ENCODE measurements at regions not wholly inside any gene's neighbourhood (a gene's known extent, or its start where the extent isn't known, plus 50 kb on each side); places are given as distances from the start of the nearest gene placed in this dataset.

GRCh38 chr1:195053478-195053877 lies 1554.8 kb downstream of the KCNT2 start:
- Mint-ChIP-seq H3K27me3 (ENCODE audit: low read depth) (no peaks in the 10 kb centered on the region), H3K4me3 (no peak overlapping the region), H3K9me3 (no peaks in the 10 kb centered on the region), H3K36me3 (ENCODE audit: low read depth) (no peaks in the 10 kb centered on the region), H3K4me1 (no peaks in the 10 kb centered on the region), H3K27ac (no peak overlapping the region)
- TF ChIP-seq, protein P1, sequence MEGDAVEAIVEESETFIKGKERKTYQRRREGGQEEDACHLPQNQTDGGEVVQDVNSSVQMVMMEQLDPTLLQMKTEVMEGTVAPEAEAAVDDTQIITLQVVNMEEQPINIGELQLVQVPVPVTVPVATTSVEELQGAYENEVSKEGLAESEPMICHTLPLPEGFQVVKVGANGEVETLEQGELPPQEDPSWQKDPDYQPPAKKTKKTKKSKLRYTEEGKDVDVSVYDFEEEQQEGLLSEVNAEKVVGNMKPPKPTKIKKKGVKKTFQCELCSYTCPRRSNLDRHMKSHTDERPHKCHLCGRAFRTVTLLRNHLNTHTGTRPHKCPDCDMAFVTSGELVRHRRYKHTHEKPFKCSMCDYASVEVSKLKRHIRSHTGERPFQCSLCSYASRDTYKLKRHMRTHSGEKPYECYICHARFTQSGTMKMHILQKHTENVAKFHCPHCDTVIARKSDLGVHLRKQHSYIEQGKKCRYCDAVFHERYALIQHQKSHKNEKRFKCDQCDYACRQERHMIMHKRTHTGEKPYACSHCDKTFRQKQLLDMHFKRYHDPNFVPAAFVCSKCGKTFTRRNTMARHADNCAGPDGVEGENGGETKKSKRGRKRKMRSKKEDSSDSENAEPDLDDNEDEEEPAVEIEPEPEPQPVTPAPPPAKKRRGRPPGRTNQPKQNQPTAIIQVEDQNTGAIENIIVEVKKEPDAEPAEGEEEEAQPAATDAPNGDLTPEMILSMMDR (IDR thresholded peaks at IDR 0.05; ENCODE audit: unreplicated experiment in 3 of 3), result no peak

DNA sequence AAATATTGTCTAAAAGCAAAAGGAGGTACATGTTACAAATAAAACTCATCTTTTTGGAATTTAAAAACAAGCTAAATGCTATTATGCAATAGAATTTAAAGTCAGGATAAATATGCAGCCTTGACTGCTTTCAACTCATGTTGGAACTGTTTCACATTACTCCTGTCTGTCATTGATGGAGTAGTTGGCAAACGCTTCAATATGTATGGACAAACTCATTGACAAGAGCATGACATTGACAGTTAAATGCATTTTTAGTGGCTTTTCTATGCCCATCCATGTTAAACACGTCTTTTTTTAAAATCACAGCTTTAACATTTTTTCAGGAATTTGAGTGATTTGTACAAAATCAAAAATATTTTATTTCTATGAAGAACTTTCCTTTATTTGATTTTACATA lies 1560.5 kb downstream of the KCNT2 start:
- Mint-ChIP-seq H3K9me3 (no peaks in the 10 kb centered on the region), H3K4me3 (no peak overlapping the region), H3K27me3 (ENCODE audit: low read depth) (no peaks in the 10 kb centered on the region), H3K36me3 (ENCODE audit: low read depth) (no peaks in the 10 kb centered on the region), H3K27ac (no peak overlapping the region), H3K4me1 (no peaks in the 10 kb centered on the region)
- TF ChIP-seq, protein P1 (IDR thresholded peaks at IDR 0.05; ENCODE audit: unreplicated experiment in 3 of 3), result no peak

GRCh38 chr1:195045072-195045471 lies 1563.2 kb downstream of the KCNT2 start:
- Mint-ChIP-seq H3K36me3 (ENCODE audit: low read depth) (no peaks in the 10 kb centered on the region), H3K27me3 (ENCODE audit: low read depth) (no peaks in the 10 kb centered on the region), H3K4me3 (no peak overlapping the region), H3K9me3 (no peaks in the 10 kb centered on the region), H3K27ac (no peak overlapping the region), H3K4me1 (no peaks in the 10 kb centered on the region)
- TF ChIP-seq, protein P1 (IDR thresholded peaks at IDR 0.05; ENCODE audit: unreplicated experiment in 3 of 3), result no peak

DNA sequence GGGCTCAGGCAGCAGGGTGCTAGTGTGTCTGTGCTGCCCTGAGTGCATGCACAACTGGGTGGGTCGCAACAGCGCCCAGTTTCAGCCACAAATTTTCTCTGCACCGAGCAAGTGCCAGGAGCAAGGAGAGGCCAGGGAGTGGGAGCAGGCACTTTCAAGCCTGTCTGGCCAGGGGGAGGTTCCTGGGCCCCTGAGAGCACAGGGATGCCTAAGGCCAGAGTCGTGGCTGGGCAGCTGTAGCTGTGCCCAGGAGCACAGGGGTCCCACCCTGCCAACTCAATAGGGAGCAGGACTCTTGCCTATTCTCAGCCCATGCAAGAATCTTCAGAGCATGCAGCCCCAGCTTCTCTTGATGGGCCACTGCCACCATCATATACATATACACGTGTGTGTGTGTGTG lies 1577.4 kb downstream of the KCNT2 start:
- Mint-ChIP-seq H3K9me3 (no peaks in the 10 kb centered on the region), H3K27ac (no peak overlapping the region), H3K4me1 (no peaks in the 10 kb centered on the region), H3K36me3 (ENCODE audit: low read depth) (no peaks in the 10 kb centered on the region), H3K4me3 (no peak overlapping the region), H3K27me3 (ENCODE audit: low read depth) (no peaks in the 10 kb centered on the region)
- TF ChIP-seq, protein P1 (IDR thresholded peaks at IDR 0.05; ENCODE audit: unreplicated experiment in 3 of 3), result no peak

GRCh38 chr1:195026792-195027191 lies 1581.4 kb downstream of the KCNT2 start:
- Mint-ChIP-seq H3K9me3 (no peaks in the 10 kb centered on the region), H3K27me3 (ENCODE audit: low read depth) (no peaks in the 10 kb centered on the region), H3K27ac (no peak overlapping the region), H3K4me1 (no peaks in the 10 kb centered on the region), H3K36me3 (ENCODE audit: low read depth) (no peaks in the 10 kb centered on the region), H3K4me3 (no peak overlapping the region)
- TF ChIP-seq, protein P1 (IDR thresholded peaks at IDR 0.05; ENCODE audit: unreplicated experiment in 3 of 3), result no peak

GRCh38 chr1:195019385-195019784 lies 1588.9 kb downstream of the KCNT2 start:
- no peaks in the 10 kb centered on the region for H3K27me3 Mint-ChIP-seq (ENCODE audit: low read depth)

More at GRCh38 chr1:195019385-195019784, 1588.9 kb downstream of the KCNT2 start:
- TF ChIP-seq, protein P1 (IDR thresholded peaks at IDR 0.05; ENCODE audit: unreplicated experiment in 3 of 3), result no peak
- Mint-ChIP-seq H3K27ac (no peak overlapping the region), H3K9me3 (peaks cover 7% of the 10 kb centered on the region), H3K4me3 (no peak overlapping the region), H3K36me3 (ENCODE audit: low read depth) (no peaks in the 10 kb centered on the region), H3K4me1 (no peaks in the 10 kb centered on the region)
